RWPE1 (cell line): ENCODE measurements at regions not wholly inside any gene's neighbourhood (a gene's known extent, or its start where the extent isn't known, plus 50 kb on each side); places are given as distances from the start of the nearest gene placed in this dataset.
"Not testable (repeated sequence)": the region's sequence is repeated elsewhere in the genome, so short reads cannot be mapped to it uniquely, and the experiment has no call there.

Experiments used
- CTCF ChIA-PET: fragments of 350-600 bp; sonication (Branson Sonifier 250); formaldehyde crosslinking; extraction: SDS; loops from one replicate; lab custom pipeline; 2021; lab: Yijun Ruan, JAX
- POLR2A ChIA-PET: fragments of 400-600 bp; formaldehyde crosslinking; extraction: SDS; loops from one replicate; lab custom pipeline; 2020; ENCODE audit warnings: antibody characterized with exemption; ENCODE audit not compliant: low non-redundant PET; lab: Yijun Ruan, JAX
- DNase-seq: peaks from one replicate; pipeline ENCODE4 v3.0.0; 2012; ENCODE audit warnings: low spot score
- H3K27ac ChIP-seq: fragments of 450-650 bp; 2 replicates; pipeline ENCODE4 v1.5.1; 2017
- CTCF ChIP-seq: fragments of 450-650 bp; conservative IDR thresholded peaks from 2 replicates; pipeline ENCODE4 v1.5.1; 2017; ENCODE audit warnings: low read depth, mild to moderate bottlenecking

- DNase-seq, result peak; percentile 12
- H3K27ac ChIP-seq, result no peak overlapping the region
- POLR2A ChIA-PET, result no interaction called here
- CTCF ChIA-PET, result no interaction called here
- TF ChIP-seq CTCF, result no peak
Observed at GRCh38 chr18:43780782-43781340, 503.6 kb upstream of the SYT4 start.

DNA sequence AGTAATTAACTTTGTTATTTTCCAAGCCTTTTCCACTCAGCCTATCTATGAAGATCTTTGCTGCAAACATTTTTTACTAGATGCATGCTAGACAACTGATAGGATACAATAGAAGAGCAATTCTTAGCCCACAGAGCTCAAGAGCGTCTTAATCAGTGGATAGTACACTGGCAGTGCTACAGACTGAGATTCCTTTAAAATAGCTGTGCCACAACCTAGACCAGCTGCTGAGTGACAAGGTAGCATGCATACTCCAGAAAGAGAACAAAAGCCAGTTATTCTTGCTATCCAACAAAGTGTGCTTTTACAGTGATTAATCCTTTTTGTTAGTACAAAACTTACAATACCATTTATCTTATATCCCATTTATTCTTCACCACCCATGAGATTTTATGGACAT is 507.9 kb upstream of the SYT4 start:
- no peak for DNase-seq
- CTCF ChIA-PET, result interaction anchor here (0.6 kb wide), 1 partner anchor 128 kb away, joined by 5 read pairs; no protein-coding TSS in a partner anchor
- TF ChIP-seq CTCF, result no peak
- POLR2A ChIA-PET, result no interaction called here
- H3K27ac ChIP-seq, result no peak overlapping the region

DNA sequence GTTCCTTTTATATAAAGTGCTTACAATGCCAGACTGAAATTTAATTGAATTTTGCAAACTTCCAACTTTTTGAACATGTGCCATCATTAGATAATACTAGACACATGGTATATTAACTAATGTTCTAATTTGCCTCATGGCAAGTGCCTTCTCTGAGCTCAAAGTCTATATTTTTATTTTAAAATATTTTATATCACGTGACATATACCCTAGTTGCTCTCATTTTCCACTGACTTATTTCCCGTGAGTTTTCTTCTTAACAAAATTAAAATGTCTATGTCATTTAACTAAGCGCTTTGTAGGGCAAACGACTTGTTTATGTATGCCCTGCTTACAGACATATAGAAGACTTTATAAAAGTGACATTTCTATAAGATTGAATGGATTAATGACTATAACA is 509.6 kb upstream of the SYT4 start:
- no peak overlapping the region for H3K27ac ChIP-seq
- ChIA-PET CTCF (no interaction called here), POLR2A (no interaction called here)
- TF ChIP-seq CTCF, result no peak
- no peak for DNase-seq

GRCh38 chr18:43787721-43788120 is 510.4 kb upstream of the SYT4 start:
- H3K27ac ChIP-seq, result peak overlapping the region; percentile 39; the same call in 1 of the 2 replicates
- CTCF ChIA-PET, POLR2A ChIA-PET: not testable (repeated sequence)
- peak; percentile 1 for DNase-seq

- CTCF ChIA-PET, result interaction anchor here (0.6 kb wide), 1 partner anchor 1424 kb away, joined by 3 read pairs; no protein-coding TSS in a partner anchor
- TF ChIP-seq CTCF, result no peak
- DNase-seq, result no peak
- POLR2A ChIA-PET, result no interaction called here
- H3K27ac ChIP-seq, result no peak overlapping the region
Observed at GRCh38 chr18:43789234-43790000, 512.1 kb upstream of the SYT4 start.

DNA sequence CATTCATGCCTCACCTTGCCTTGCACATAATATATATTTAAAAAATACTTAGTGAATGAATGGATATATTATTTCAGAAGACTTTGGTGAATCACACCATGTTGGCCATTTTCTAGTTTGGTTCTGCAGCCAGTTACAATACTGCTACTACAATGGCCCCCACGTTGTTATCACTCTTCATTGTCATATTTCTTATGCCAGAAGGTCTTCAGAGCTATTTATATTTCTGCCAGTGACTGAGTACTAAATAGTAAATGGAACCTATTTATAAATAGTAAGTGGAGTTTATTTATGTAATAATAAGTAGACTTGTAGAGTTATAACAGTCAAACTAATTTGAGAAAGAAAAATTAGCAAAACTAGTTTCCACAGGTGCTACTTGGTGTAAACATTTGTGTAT is 516.6 kb upstream of the SYT4 start:
- no peak overlapping the region for H3K27ac ChIP-seq
- ChIA-PET POLR2A (no interaction called here), CTCF (no interaction called here)
- no peak for DNase-seq
- no peak for TF ChIP-seq CTCF

GRCh38 chr18:43794363-43794762 is 517.1 kb upstream of the SYT4 start:
- DNase-seq, result no peak
- no peak for TF ChIP-seq CTCF
- POLR2A ChIA-PET, result no interaction called here
- H3K27ac ChIP-seq, result no peak overlapping the region
- CTCF ChIA-PET, result no interaction called here
